Caco-2 (cell line): ENCODE measurements at regions not wholly inside any gene's neighbourhood (a gene's known extent, or its start where the extent isn't known, plus 50 kb on each side); places are given as distances from the start of the nearest gene placed in this dataset.

Source experiments
- BruUV-seq: library from RNA; stranded (reverse); fragments of 400-500 nt; replicated peaks from 2 replicates; lab custom pipeline; 2021; lab: Mats Ljungman, UMichigan
- CTCF ChIA-PET: fragments of 300-600 bp; sonication (Branson Sonifier 250); formaldehyde crosslinking; loops from one replicate; lab custom pipeline; 2022; ENCODE audit warnings: antibody characterized with exemption; lab: Charles Lee
- POLR2A ChIA-PET: fragments of 300-600 bp; sonication (Branson Sonifier 250); formaldehyde crosslinking; loops from one replicate; lab custom pipeline; 2022; ENCODE audit warnings: antibody characterized with exemption; lab: Charles Lee
- DNase-seq, 2 experiments: peaks; one replicate each; pipeline versions ENCODE4 v3.0.0 to v3.0.0-alpha.2; 2020 to 2022
- H3K27me3 ChIP-seq: replicated peaks from 2 replicates; pipeline ENCODE4 v1.6.0; 2011; ENCODE audit warnings: low read length; ENCODE audit not compliant: control insufficient read depth, insufficient read depth
- H3K36me3 ChIP-seq: 2 replicates; pipeline ENCODE4 v1.5.1; 2011; ENCODE audit warnings: low read length; ENCODE audit not compliant: control insufficient read depth, insufficient read depth
- H3K4me1 ChIP-seq: fragments of 250-450 bp; sonication (Bioruptor Pico); 2 replicates; pipeline ENCODE4 v1.5.1; 2020; ENCODE audit warnings: mild to moderate bottlenecking
- H3K4me3 ChIP-seq: 2 replicates; pipeline ENCODE4 v1.5.1; 2011; ENCODE audit warnings: low read depth, mild to moderate bottlenecking, control low read depth, low read length
- H3K9me3 ChIP-seq: fragments of 250-450 bp; sonication (Bioruptor Pico); 2 replicates; pipeline ENCODE4 v1.5.1; 2020; ENCODE audit warnings: mild to moderate bottlenecking, moderate library complexity
- H3K27ac Mint-ChIP-seq: one replicate; pipeline ENCODE4 v1.8.0; 2022; ENCODE audit warnings: mixed read lengths; ENCODE audit not compliant: unreplicated experiment
- H3K27me3 Mint-ChIP-seq: one replicate; pipeline ENCODE4 v1.8.0; 2022; ENCODE audit warnings: mixed read lengths; ENCODE audit not compliant: insufficient read depth, unreplicated experiment
- H3K36me3 Mint-ChIP-seq: one replicate; pipeline ENCODE4 v1.8.0; 2022; ENCODE audit warnings: mild to moderate bottlenecking, mixed read lengths; ENCODE audit not compliant: insufficient read depth, unreplicated experiment
- H3K4me1 Mint-ChIP-seq: one replicate; pipeline ENCODE4 v1.8.0; 2022; ENCODE audit warnings: low read depth, mixed read lengths; ENCODE audit not compliant: unreplicated experiment
- H3K4me3 Mint-ChIP-seq: one replicate; pipeline ENCODE4 v1.8.0; 2022; ENCODE audit warnings: mild to moderate bottlenecking, moderate library complexity, mixed read lengths; ENCODE audit not compliant: unreplicated experiment
- H3K9me3 Mint-ChIP-seq: one replicate; pipeline ENCODE4 v1.8.0; 2022; ENCODE audit warnings: mixed read lengths; ENCODE audit not compliant: unreplicated experiment
- intact Hi-C: fragments of 100-400 bp; cut with micrococcal nuclease; formaldehyde crosslinking; loops from one replicate; pipeline ENCODE4 v1.10.0; 2022; ENCODE audit not compliant: unreplicated experiment
- TF ChIP-seq, protein P1 (sequence below), 2 experiments: fragments of 200-600 bp in 1 of 2; IDR thresholded peaks; 1 replicate in 1 of 2; 2 replicates in 1 of 2; pipeline versions ENCODE4 v1.5.1 to v1.8.0; 2011 to 2022; ENCODE audit warnings: antibody characterized with exemption in 1 of 2, control low read depth in 1 of 2, inconsistent platforms in 1 of 2, low read depth in 1 of 2, low read length in 1 of 2, mild to moderate bottlenecking in 1 of 2, moderate library complexity in 1 of 2; ENCODE audit not compliant: insufficient read depth in 1 of 2, severe bottlenecking in 1 of 2, unreplicated experiment in 1 of 2

DNA sequence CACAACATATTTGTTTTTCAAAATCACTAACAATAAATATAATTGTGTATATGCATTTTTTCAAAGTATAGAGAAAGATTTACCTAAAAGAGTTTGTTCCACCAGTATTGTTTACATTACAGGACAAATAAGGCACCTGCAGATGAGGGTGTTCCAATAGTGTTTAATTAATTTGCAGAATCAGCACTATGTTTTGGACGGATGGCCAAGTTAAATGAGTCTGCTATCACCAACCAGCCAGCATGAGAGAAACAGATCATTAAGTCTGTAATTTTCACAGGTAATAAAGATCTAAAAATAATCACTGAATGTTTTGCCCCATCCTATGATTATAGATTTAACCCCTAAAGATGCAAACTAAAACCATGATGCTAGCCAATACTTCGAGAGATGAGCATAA lies 2247.0 kb downstream of the NCAM2 start:
- H3K9me3 ChIP-seq: no peaks in the 10 kb centered on the region
- POLR2A ChIA-PET: no interaction called here
- no peak overlapping the region for H3K4me3 ChIP-seq
- H3K36me3 Mint-ChIP-seq: no peaks in the 10 kb centered on the region
- H3K27me3 Mint-ChIP-seq: no peaks in the 10 kb centered on the region
- no peaks in the 10 kb centered on the region for H3K36me3 ChIP-seq
- no peak overlapping the region for H3K27ac Mint-ChIP-seq
- no peaks in the 10 kb centered on the region for H3K9me3 Mint-ChIP-seq
- no peaks in the 10 kb centered on the region for H3K4me1 Mint-ChIP-seq
- intact Hi-C loops: no loop called here
- BruUV-seq: no TSS peak
- no peak overlapping the region for H3K4me3 Mint-ChIP-seq
- CTCF ChIA-PET: no interaction called here
- DNase-seq: no peak
- TF ChIP-seq, protein P1, sequence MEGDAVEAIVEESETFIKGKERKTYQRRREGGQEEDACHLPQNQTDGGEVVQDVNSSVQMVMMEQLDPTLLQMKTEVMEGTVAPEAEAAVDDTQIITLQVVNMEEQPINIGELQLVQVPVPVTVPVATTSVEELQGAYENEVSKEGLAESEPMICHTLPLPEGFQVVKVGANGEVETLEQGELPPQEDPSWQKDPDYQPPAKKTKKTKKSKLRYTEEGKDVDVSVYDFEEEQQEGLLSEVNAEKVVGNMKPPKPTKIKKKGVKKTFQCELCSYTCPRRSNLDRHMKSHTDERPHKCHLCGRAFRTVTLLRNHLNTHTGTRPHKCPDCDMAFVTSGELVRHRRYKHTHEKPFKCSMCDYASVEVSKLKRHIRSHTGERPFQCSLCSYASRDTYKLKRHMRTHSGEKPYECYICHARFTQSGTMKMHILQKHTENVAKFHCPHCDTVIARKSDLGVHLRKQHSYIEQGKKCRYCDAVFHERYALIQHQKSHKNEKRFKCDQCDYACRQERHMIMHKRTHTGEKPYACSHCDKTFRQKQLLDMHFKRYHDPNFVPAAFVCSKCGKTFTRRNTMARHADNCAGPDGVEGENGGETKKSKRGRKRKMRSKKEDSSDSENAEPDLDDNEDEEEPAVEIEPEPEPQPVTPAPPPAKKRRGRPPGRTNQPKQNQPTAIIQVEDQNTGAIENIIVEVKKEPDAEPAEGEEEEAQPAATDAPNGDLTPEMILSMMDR (IDR thresholded peaks at IDR 0.05; ENCODE audit: insufficient read depth in 1 of 2, low read depth in 1 of 2, low read length in 1 of 2, severe bottlenecking in 1 of 2, unreplicated experiment in 1 of 2): no peak
- no peaks in the 10 kb centered on the region for H3K4me1 ChIP-seq
- no peaks in the 10 kb centered on the region for H3K27me3 ChIP-seq

DNA sequence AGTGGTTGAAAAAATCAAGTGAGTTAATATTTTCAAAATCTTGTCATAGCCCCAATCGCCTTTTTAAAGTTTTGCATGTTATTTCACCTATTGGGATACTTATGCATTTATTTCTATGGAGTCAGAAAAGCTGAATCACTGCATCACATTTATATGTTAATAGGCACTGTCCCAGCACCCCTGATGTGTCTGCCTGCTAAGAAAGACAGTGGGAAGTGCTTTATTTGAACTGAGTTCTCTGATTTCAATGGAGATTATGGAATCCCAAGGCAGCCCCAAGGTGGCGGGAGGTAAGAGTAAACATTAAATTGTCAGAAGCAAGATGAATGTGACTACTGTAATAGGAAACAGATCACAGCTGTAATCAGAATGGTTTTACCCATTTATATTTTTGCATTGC lies 2225.7 kb downstream of the NCAM2 start:
- H3K4me3 Mint-ChIP-seq: no peak overlapping the region
- BruUV-seq: no TSS peak

DNA sequence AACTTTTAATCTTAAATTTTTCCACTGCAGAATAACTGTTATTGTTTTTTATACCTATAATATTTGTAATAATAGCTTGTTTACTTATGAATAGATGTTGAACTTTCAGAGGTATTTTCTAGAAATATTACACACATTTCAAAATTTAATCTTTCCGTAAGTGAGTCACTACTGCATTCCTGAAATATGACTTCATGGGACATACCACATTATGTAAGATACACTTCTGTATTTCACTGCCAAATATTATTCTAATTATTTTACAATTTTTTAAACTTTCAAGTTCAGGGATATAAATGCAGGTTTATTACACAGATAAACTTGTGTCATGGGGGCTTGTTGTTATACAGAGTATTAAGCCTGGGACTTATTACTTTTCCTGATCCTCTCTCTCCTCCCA lies 2220.5 kb downstream of the NCAM2 start:
- TF ChIP-seq, protein P1 (IDR thresholded peaks at IDR 0.05; ENCODE audit: insufficient read depth in 1 of 2, low read depth in 1 of 2, low read length in 1 of 2, severe bottlenecking in 1 of 2, unreplicated experiment in 1 of 2): no peak
- POLR2A ChIA-PET: no interaction called here
- no peak overlapping the region for H3K4me3 ChIP-seq
- H3K4me3 Mint-ChIP-seq: no peak overlapping the region
- H3K27me3 Mint-ChIP-seq: no peaks in the 10 kb centered on the region
- CTCF ChIA-PET: no interaction called here
- no peaks in the 10 kb centered on the region for H3K9me3 ChIP-seq
- no peaks in the 10 kb centered on the region for H3K9me3 Mint-ChIP-seq
- DNase-seq: no peak
- no peaks in the 10 kb centered on the region for H3K27me3 ChIP-seq
- H3K36me3 ChIP-seq: no peaks in the 10 kb centered on the region
- no peaks in the 10 kb centered on the region for H3K36me3 Mint-ChIP-seq
- intact Hi-C loops: no loop called here
- H3K4me1 Mint-ChIP-seq: no peaks in the 10 kb centered on the region
- no TSS peak for BruUV-seq
- H3K27ac Mint-ChIP-seq: no peak overlapping the region
- H3K4me1 ChIP-seq: no peaks in the 10 kb centered on the region

More for the DNA sequence above, 2225.7 kb downstream of the NCAM2 start:
- ChIA-PET POLR2A (no interaction called here), CTCF (no interaction called here)
- H3K27ac Mint-ChIP-seq: no peak overlapping the region
- Histone ChIP-seq H3K36me3 (no peaks in the 10 kb centered on the region), H3K9me3 (no peaks in the 10 kb centered on the region), H3K4me1 (no peaks in the 10 kb centered on the region), H3K4me3 (no peak overlapping the region), H3K27me3 (no peaks in the 10 kb centered on the region)
- TF ChIP-seq, protein P1 (IDR thresholded peaks at IDR 0.05; ENCODE audit: insufficient read depth in 1 of 2, low read depth in 1 of 2, low read length in 1 of 2, severe bottlenecking in 1 of 2, unreplicated experiment in 1 of 2): no peak
- intact Hi-C loops: no loop called here
- no peaks in the 10 kb centered on the region for H3K4me1 Mint-ChIP-seq
- H3K36me3 Mint-ChIP-seq: no peaks in the 10 kb centered on the region
- no peaks in the 10 kb centered on the region for H3K9me3 Mint-ChIP-seq
- no peak for DNase-seq
- no peaks in the 10 kb centered on the region for H3K27me3 Mint-ChIP-seq
